ENCODE measurements at regions not wholly inside any gene's neighbourhood (a gene's known extent, or its start where the extent isn't known, plus 50 kb on each side); places are given as distances from the start of the nearest gene placed in this dataset.

DNA sequence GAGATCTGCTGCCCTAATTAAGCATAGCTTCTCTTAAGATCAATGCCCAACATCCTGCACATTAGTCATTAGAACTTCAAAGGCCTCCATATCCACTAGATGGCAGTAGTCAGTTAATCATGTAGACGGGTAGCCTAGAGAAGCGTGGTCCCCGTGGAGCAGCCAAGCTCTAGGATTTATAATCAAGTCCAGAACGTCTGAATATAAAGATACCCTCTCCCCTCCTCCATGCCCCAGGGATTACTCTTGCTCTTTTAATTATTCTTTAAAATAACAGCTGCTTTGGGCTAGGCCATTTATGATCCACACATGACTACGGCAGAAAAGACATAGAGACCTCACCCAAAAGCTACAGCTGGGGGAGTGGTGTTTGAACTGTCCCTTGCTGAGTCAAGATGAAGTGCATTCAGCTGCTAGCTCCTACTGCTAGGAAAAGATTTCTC lies 327.6 kb upstream of the PLET1 start:
- H3K27ac ChIP-seq: no peak overlapping the region
- H3K9me3 ChIP-seq: no peaks in the 10 kb centered on the region
- DNase-seq: peak; percentile 55 to 72 (median 66)
- H3K27me3 ChIP-seq: no peaks in the 10 kb centered on the region
- 6 to 8% (median 8%) methylated on average over 5 of the region's 5 CpGs for WGBS, 3 donors
- intact Hi-C loops (cut with DNase I): loop anchor here (5.0 to 10.0 kb wide), 5 partner anchors 303 to 707 kb away; no protein-coding TSS in a partner anchor
- peaks cover 3% of the 10 kb centered on the region for H3K4me1 ChIP-seq (ENCODE audit: insufficient read depth)
- peak; percentile 44 to 76 (median 73) for TF ChIP-seq CTCF (IDR thresholded peaks at IDR 0.05)
- no peak for TF ChIP-seq EP300 (IDR thresholded peaks at IDR 0.05)
- no peak for TF ChIP-seq POLR2A (IDR thresholded peaks at IDR 0.05)
- no peak overlapping the region for H3K4me3 ChIP-seq
- no peaks in the 10 kb centered on the region for H3K36me3 ChIP-seq

DNA sequence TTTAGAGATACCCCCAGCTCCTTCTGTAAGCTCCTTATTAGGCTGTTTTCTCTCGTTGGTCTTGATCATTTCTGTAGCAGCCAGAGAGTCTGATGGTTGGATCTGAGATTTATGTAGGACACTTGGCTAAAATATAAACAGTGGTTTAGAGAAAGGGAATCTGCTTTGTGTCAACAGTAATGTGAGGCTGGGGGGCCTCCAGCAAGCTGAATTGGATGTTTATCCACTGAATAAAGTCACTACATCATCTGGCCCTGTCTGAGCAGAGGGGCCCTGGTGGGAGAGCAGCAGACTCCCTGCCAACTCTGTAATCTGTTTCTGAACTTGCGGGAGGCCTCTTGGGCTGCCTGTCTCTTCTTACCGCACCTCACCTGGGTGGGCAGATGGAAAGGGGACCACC lies 328.5 kb upstream of the PLET1 start:
- Histone ChIP-seq H3K4me1 (ENCODE audit: insufficient read depth) (peaks cover 3% of the 10 kb centered on the region), H3K27ac (no peak overlapping the region), H3K27me3 (no peaks in the 10 kb centered on the region), H3K36me3 (no peaks in the 10 kb centered on the region), H3K9me3 (no peaks in the 10 kb centered on the region), H3K4me3 (no peak overlapping the region)
- intact Hi-C loops (cut with DNase I): loop anchor here (5.0 to 10.0 kb wide), 5 partner anchors 304 to 706 kb away; no protein-coding TSS in a partner anchor
- WGBS, 3 donors: 57 to 71% (median 59%) methylated on average over 3 of the region's 3 CpGs
- TF ChIP-seq POLR2A (IDR thresholded peaks at IDR 0.05) (no peak), EP300 (IDR thresholded peaks at IDR 0.05) (no peak), CTCF (IDR thresholded peaks at IDR 0.05) (no peak)
- DNase-seq: no peak

- H3K4me1 ChIP-seq (ENCODE audit: insufficient read depth): peaks cover 3% of the 10 kb centered on the region
- H3K9me3 ChIP-seq: no peaks in the 10 kb centered on the region
- intact Hi-C loops (cut with DNase I): no loop called here
- H3K27ac ChIP-seq: no peak overlapping the region
- no peak for DNase-seq
- 36 to 64% (median 51%) methylated on average over 2 of the region's 2 CpGs for WGBS, 3 donors
- H3K36me3 ChIP-seq: no peaks in the 10 kb centered on the region
- H3K4me3 ChIP-seq: no peak overlapping the region
- H3K27me3 ChIP-seq: no peaks in the 10 kb centered on the region
- no peak for TF ChIP-seq CTCF (IDR thresholded peaks at IDR 0.05)
- TF ChIP-seq POLR2A (IDR thresholded peaks at IDR 0.05): no peak
- no peak for TF ChIP-seq EP300 (IDR thresholded peaks at IDR 0.05)
Measured at GRCh38 chr11:112590764-112591163, 330.1 kb upstream of the PLET1 start.

DNA sequence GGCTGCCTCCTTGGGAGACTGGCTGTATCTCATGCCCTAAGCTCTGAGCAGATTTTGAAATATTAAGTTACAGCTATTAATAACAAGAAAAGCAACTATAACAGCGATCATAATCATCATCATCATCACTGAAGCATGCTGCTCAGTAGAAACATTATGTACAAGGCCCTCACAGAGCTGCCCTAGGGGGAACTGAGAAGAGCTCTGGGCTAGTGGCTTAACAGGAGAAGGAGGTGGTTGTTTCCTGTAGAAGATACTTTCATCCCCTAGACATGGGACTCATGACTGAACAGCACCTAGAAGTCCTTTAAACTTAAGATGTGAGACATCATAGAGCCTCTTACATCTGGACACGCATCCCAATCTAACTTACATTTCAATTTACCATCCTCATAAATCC lies 332.8 kb upstream of the PLET1 start:
- peaks cover 1% of the 10 kb centered on the region for H3K4me1 ChIP-seq (ENCODE audit: insufficient read depth)
- no peak overlapping the region for H3K27ac ChIP-seq
- intact Hi-C loops (cut with DNase I): no loop called here
- no peak for DNase-seq
- no peak overlapping the region for H3K4me3 ChIP-seq
- no peaks in the 10 kb centered on the region for H3K36me3 ChIP-seq
- H3K9me3 ChIP-seq: no peaks in the 10 kb centered on the region
- TF ChIP-seq EP300 (IDR thresholded peaks at IDR 0.05) (no peak), CTCF (IDR thresholded peaks at IDR 0.05) (no peak), POLR2A (IDR thresholded peaks at IDR 0.05) (no peak)
- WGBS, 3 donors: 93 to 98% (median 94%) methylated on average over 2 of the region's 2 CpGs
- H3K27me3 ChIP-seq: no peaks in the 10 kb centered on the region

Measured in ovary (tissue), 7 donors.